ENCODE measurements at regions not wholly inside any gene's neighbourhood (a gene's known extent, or its start where the extent isn't known, plus 50 kb on each side); places are given as distances from the start of the nearest gene placed in this dataset. TPM values are rescaled to one million over a fixed set of nuclear protein-coding genes. Genes with fewer than 3 reads are reported as not detected.

DNA sequence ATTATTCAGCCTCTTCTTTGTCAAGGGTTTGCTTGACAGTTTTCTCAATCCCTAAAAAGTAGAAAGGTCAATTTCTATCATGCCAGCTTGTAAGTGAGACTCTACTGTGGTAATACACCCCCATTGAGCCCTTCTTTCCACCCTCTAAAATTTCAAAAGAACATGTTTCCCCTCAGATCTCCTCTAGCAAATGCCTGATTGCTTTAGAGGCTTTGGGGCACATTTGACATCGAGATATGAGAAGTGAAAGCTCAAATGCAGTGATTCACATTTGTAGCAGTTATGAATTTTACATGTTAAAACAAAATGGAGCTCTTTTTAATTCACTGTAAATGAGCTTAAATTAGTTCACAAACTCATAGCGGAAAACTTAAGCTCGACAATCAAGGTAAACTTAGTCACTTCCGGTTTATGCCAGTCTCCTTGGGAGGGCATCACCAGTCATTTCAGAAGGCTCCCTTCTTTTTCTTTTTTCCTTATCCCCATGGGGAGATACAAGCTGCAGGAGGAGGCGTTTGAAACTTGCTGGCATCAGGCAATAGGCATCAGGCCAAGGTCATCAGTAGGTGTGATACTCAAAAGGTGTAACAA lies 55.3 kb upstream of the ADO start:
- no peak for DNase-seq (ENCODE audit: low read depth)
- TF ChIP-seq, protein P1, sequence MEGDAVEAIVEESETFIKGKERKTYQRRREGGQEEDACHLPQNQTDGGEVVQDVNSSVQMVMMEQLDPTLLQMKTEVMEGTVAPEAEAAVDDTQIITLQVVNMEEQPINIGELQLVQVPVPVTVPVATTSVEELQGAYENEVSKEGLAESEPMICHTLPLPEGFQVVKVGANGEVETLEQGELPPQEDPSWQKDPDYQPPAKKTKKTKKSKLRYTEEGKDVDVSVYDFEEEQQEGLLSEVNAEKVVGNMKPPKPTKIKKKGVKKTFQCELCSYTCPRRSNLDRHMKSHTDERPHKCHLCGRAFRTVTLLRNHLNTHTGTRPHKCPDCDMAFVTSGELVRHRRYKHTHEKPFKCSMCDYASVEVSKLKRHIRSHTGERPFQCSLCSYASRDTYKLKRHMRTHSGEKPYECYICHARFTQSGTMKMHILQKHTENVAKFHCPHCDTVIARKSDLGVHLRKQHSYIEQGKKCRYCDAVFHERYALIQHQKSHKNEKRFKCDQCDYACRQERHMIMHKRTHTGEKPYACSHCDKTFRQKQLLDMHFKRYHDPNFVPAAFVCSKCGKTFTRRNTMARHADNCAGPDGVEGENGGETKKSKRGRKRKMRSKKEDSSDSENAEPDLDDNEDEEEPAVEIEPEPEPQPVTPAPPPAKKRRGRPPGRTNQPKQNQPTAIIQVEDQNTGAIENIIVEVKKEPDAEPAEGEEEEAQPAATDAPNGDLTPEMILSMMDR (IDR thresholded peaks at IDR 0.05; ENCODE audit: insufficient read depth, low read length): no peak
- no peak overlapping the region for H3K4me3 ChIP-seq (ENCODE audit: low read depth, low read length)

Small RNAs in the stretch of these regions (small RNA-seq; reads per million reads assigned to genes)
- not detected for gene ALDH7A1P4
